Endothelial cell (in vitro differentiated cells): ENCODE measurements at regions not wholly inside any gene's neighbourhood (a gene's known extent, or its start where the extent isn't known, plus 50 kb on each side); places are given as distances from the start of the nearest gene placed in this dataset.

Source experiments
- DNase-seq: peaks from one replicate; pipeline ENCODE4 v3.0.0; 2021; ENCODE audit warnings: low spot score
- H3K27ac Mint-ChIP-seq: one replicate; pipeline ENCODE4 v1.8.0; 2021; ENCODE audit warnings: mixed read lengths, inconsistent platforms; ENCODE audit not compliant: unreplicated experiment
- H3K27me3 Mint-ChIP-seq: one replicate; pipeline ENCODE4 v1.8.0; 2021; ENCODE audit warnings: mild to moderate bottlenecking, moderate library complexity, mixed read lengths, inconsistent platforms; ENCODE audit not compliant: unreplicated experiment
- H3K36me3 Mint-ChIP-seq: one replicate; pipeline ENCODE4 v1.8.0; 2021; ENCODE audit warnings: mild to moderate bottlenecking, low read depth, mixed read lengths, inconsistent platforms; ENCODE audit not compliant: unreplicated experiment
- H3K4me1 Mint-ChIP-seq: one replicate; pipeline ENCODE4 v1.8.0; 2021; ENCODE audit warnings: mild to moderate bottlenecking, mixed read lengths, inconsistent platforms; ENCODE audit not compliant: unreplicated experiment
- H3K4me3 Mint-ChIP-seq: one replicate; pipeline ENCODE4 v1.8.0; 2021; ENCODE audit warnings: mild to moderate bottlenecking, mixed read lengths, inconsistent platforms; ENCODE audit not compliant: unreplicated experiment
- H3K9me3 Mint-ChIP-seq: one replicate; pipeline ENCODE4 v1.8.0; 2021; ENCODE audit warnings: mixed read lengths, inconsistent platforms; ENCODE audit not compliant: unreplicated experiment
- CTCF ChIP-seq: fragments of 200-600 bp; sonication (generic); IDR thresholded peaks from one replicate; pipeline ENCODE4 v1.5.0; 2021; ENCODE audit warnings: antibody characterized with exemption; ENCODE audit not compliant: unreplicated experiment

- no peak overlapping the region for H3K27ac Mint-ChIP-seq
- no peak overlapping the region for H3K4me3 Mint-ChIP-seq
- no peak for TF ChIP-seq CTCF
- peaks cover 5% of the 10 kb centered on the region for H3K27me3 Mint-ChIP-seq
- H3K36me3 Mint-ChIP-seq = peaks cover 1% of the 10 kb centered on the region
- DNase-seq = no peak
- H3K9me3 Mint-ChIP-seq = no peaks in the 10 kb centered on the region
- H3K4me1 Mint-ChIP-seq = no peaks in the 10 kb centered on the region
These were observed 87.0 kb upstream of the ATG10 start for GRCh38 chr5:81884871-81885270.

GRCh38 chr5:81883371-81883770 is 88.5 kb upstream of the ATG10 start:
- no peaks in the 10 kb centered on the region for H3K27me3 Mint-ChIP-seq
- no peaks in the 10 kb centered on the region for H3K36me3 Mint-ChIP-seq
- DNase-seq = no peak
- H3K4me3 Mint-ChIP-seq = no peak overlapping the region
- no peaks in the 10 kb centered on the region for H3K9me3 Mint-ChIP-seq
- no peak overlapping the region for H3K27ac Mint-ChIP-seq
- no peak for TF ChIP-seq CTCF
- no peaks in the 10 kb centered on the region for H3K4me1 Mint-ChIP-seq

GRCh38 chr5:81881595-81881994 is 90.2 kb upstream of the ATG10 start:
- H3K36me3 Mint-ChIP-seq = no peaks in the 10 kb centered on the region
- H3K27me3 Mint-ChIP-seq = no peaks in the 10 kb centered on the region
- H3K9me3 Mint-ChIP-seq = no peaks in the 10 kb centered on the region
- no peak for TF ChIP-seq CTCF
- no peaks in the 10 kb centered on the region for H3K4me1 Mint-ChIP-seq
- no peak overlapping the region for H3K4me3 Mint-ChIP-seq
- H3K27ac Mint-ChIP-seq = no peak overlapping the region
- DNase-seq = no peak

- Mint-ChIP-seq H3K9me3 (no peaks in the 10 kb centered on the region), H3K27ac (no peak overlapping the region), H3K36me3 (no peaks in the 10 kb centered on the region), H3K27me3 (no peaks in the 10 kb centered on the region), H3K4me1 (no peaks in the 10 kb centered on the region), H3K4me3 (no peak overlapping the region)
- TF ChIP-seq CTCF = no peak
- DNase-seq = no peak
These were observed 91.9 kb upstream of the ATG10 start for GRCh38 chr5:81879936-81880335.

GRCh38 chr5:81878333-81878732 is 93.5 kb upstream of the ATG10 start:
- Mint-ChIP-seq H3K4me1 (no peaks in the 10 kb centered on the region), H3K9me3 (no peaks in the 10 kb centered on the region), H3K27me3 (no peaks in the 10 kb centered on the region), H3K36me3 (no peaks in the 10 kb centered on the region), H3K4me3 (no peak overlapping the region), H3K27ac (no peak overlapping the region)
- no peak for TF ChIP-seq CTCF
- no peak for DNase-seq
